ENCODE measurements at regions not wholly inside any gene's neighbourhood (a gene's known extent, or its start where the extent isn't known, plus 50 kb on each side); places are given as distances from the start of the nearest gene placed in this dataset.

GRCh38 chr19:30170081-30170480 is 202.1 kb upstream of the ZNF536 start:
- DNase-seq (no peak), ATAC-seq (ENCODE audit: poor library complexity) (no peak)
- POLR2A ChIA-PET = no interaction called here
- H3K4me1 Mint-ChIP-seq (ENCODE audit: low read depth) = no peaks in the 10 kb centered on the region
- H3K27ac ChIP-seq (ENCODE audit: low read depth in 1 of 2, low read length in 2 of 2) = no peak overlapping the region
- H3K36me3 ChIP-seq (ENCODE audit: insufficient read depth, low read length) = no peaks in the 10 kb centered on the region
- no peak overlapping the region for H3K4me3 Mint-ChIP-seq
- H3K9me3 ChIP-seq (ENCODE audit: control insufficient read depth in 1 of 2, insufficient read depth in 1 of 2, low read length in 2 of 2) = peaks cover 0 to 31% of the 10 kb centered on the region in 2 experiments
- no peaks in the 10 kb centered on the region for H3K4me1 ChIP-seq (ENCODE audit: insufficient read depth, low read length)
- intact Hi-C loops (cut with DNase I, micrococcal nuclease) = no loop called here
- TF ChIP-seq CTCF (IDR thresholded peaks at IDR 0.05) = no peak
- H3K27ac Mint-ChIP-seq = no peak overlapping the region
- no peak overlapping the region for H3K4me3 ChIP-seq (ENCODE audit: low read length)
- CTCF ChIA-PET = no interaction called here
- no peaks in the 10 kb centered on the region for H3K9me3 Mint-ChIP-seq
- no peaks in the 10 kb centered on the region for H3K36me3 Mint-ChIP-seq (ENCODE audit: low read depth)
- no peaks in the 10 kb centered on the region for H3K27me3 ChIP-seq (ENCODE audit: control insufficient read depth in 1 of 2, insufficient read depth in 2 of 2, low read length in 2 of 2)
- no peaks in the 10 kb centered on the region for H3K27me3 Mint-ChIP-seq

DNA sequence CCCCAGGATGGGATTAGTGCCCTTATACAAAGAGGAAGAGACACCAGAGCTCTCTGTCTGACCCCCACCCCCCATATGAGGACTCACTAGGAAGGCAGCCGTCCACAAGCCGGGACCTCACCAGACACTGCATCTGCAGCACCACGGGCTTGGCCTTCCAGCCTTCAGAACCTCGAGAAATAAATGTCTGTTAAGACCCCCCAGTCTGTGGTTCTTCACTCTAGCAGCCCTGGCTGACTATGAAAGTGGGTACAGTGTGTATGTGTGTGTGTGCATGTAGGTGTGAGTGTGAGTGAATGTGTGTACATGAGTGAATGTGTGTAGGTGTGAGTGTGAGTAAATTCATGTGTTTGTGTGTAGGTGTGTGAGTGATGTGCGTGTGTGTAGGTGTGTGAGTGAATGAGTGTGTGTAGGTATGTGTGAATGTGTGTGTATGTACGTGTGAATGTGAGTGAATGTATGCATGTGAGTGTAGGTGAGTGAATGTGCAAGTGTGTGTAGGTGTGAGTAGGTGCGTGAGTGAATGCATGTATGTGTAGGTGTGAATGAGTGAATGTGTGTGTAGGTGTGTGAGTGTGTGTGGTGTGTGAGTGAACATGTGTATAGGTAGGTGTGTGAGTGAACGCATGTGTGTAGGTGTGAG is 201.6 kb upstream of the ZNF536 start:
- Histone ChIP-seq H3K27me3 (ENCODE audit: control insufficient read depth in 1 of 2, insufficient read depth in 2 of 2, low read length in 2 of 2) (no peaks in the 10 kb centered on the region), H3K4me3 (ENCODE audit: low read length) (no peak overlapping the region), H3K36me3 (ENCODE audit: insufficient read depth, low read length) (no peaks in the 10 kb centered on the region), H3K9me3 (ENCODE audit: control insufficient read depth in 1 of 2, insufficient read depth in 1 of 2, low read length in 2 of 2) (peaks cover 0 to 28% of the 10 kb centered on the region in 2 experiments), H3K4me1 (ENCODE audit: insufficient read depth, low read length) (no peaks in the 10 kb centered on the region), H3K27ac (ENCODE audit: low read depth in 1 of 2, low read length in 2 of 2) (no peak overlapping the region)
- intact Hi-C loops (cut with DNase I, micrococcal nuclease) = no loop called here
- H3K36me3 Mint-ChIP-seq (ENCODE audit: low read depth) = no peaks in the 10 kb centered on the region
- H3K4me1 Mint-ChIP-seq (ENCODE audit: low read depth) = no peaks in the 10 kb centered on the region
- TF ChIP-seq CTCF (IDR thresholded peaks at IDR 0.05) = no peak
- H3K4me3 Mint-ChIP-seq = no peak overlapping the region
- ChIA-PET CTCF (no interaction called here), POLR2A (no interaction called here)
- no peak overlapping the region for H3K27ac Mint-ChIP-seq
- H3K27me3 Mint-ChIP-seq = no peaks in the 10 kb centered on the region
- DNase-seq = no peak
- ATAC-seq (ENCODE audit: poor library complexity) = no peak
- H3K9me3 Mint-ChIP-seq = no peaks in the 10 kb centered on the region

DNA sequence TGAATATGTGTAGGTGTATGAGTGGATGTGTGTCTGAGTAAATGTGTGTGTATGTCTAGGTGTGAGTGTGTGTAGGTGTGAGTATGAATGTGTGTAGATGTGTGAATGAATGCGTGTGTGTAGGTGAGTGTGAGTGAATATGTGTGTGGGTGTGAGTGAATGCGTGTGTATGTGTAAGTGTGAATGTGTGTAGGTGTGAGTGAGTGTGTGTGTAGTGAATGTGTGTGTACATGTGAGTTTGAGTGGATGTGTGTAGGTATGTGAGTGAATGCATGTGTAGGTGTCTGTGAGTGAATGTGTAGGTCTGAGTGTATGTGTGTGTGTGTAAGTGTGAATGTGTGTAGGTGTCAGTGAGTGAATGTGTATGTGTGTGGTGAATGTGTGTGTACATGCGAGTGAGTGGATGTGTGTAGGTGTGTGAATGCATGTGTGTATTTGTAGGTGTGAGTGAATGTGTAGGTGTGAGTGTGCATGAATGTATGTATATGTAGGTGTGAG is 201.0 kb upstream of the ZNF536 start:
- Histone ChIP-seq H3K4me1 (ENCODE audit: insufficient read depth, low read length) (no peaks in the 10 kb centered on the region), H3K27me3 (ENCODE audit: control insufficient read depth in 1 of 2, insufficient read depth in 2 of 2, low read length in 2 of 2) (no peaks in the 10 kb centered on the region), H3K9me3 (ENCODE audit: control insufficient read depth in 1 of 2, insufficient read depth in 1 of 2, low read length in 2 of 2) (peaks cover 0 to 28% of the 10 kb centered on the region in 2 experiments), H3K27ac (ENCODE audit: low read depth in 1 of 2, low read length in 2 of 2) (no peak overlapping the region), H3K4me3 (ENCODE audit: low read length) (no peak overlapping the region), H3K36me3 (ENCODE audit: insufficient read depth, low read length) (no peaks in the 10 kb centered on the region)
- Mint-ChIP-seq H3K36me3 (ENCODE audit: low read depth) (no peaks in the 10 kb centered on the region), H3K4me3 (no peak overlapping the region), H3K27me3 (no peaks in the 10 kb centered on the region), H3K4me1 (ENCODE audit: low read depth) (no peaks in the 10 kb centered on the region), H3K27ac (no peak overlapping the region), H3K9me3 (no peaks in the 10 kb centered on the region)
- ChIA-PET POLR2A (no interaction called here), CTCF (no interaction called here)
- no peak for TF ChIP-seq CTCF (IDR thresholded peaks at IDR 0.05)
- DNase-seq = no peak
- no peak for ATAC-seq (ENCODE audit: poor library complexity)
- intact Hi-C loops (cut with DNase I, micrococcal nuclease) = no loop called here

All from CD4-positive, alpha-beta T cell (primary cell).